ENCODE measurements at regions not wholly inside any gene's neighbourhood (a gene's known extent, or its start where the extent isn't known, plus 50 kb on each side); places are given as distances from the start of the nearest gene placed in this dataset.

DNA sequence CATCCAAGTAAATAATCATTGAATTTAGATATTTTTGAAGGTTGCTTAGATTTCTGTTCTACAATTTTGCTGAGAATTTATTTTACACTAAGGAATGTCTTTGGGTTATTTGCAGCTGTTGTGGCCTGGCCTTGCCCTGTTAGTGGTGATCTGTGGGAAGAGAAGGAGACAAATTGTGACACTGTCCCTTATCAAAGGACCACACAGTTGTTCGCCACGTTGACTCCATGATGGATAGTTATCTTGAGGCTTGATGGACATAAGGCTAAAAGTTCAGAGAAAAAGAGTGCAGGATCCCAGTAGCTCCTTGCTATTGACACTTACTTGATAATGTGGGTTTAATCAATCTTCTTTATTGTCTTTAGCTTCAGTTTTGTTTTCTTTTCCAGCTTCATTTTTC, 186.6 kb upstream of the MEF2C start:
- Histone ChIP-seq H4K20me1 (replicated peaks; ENCODE audit: control insufficient read depth, extremely low read depth, insufficient read depth, low read length) (no peaks in the 10 kb centered on the region), H3K4me2 (ENCODE audit: insufficient read depth, low read length) (no peak overlapping the region), H3K9me1 (replicated peaks; ENCODE audit: control insufficient read depth, extremely low read depth, insufficient read depth, low read length) (no peaks in the 10 kb centered on the region), H3K36me3 (ENCODE audit: control insufficient read depth in 2 of 2, extremely low read depth in 1 of 2, insufficient read depth in 2 of 2, low read length in 2 of 2) (no peaks in the 10 kb centered on the region), H3K4me3 (replicated peaks in 1 of 3; ENCODE audit: insufficient read depth in 1 of 3, low read depth in 1 of 3, low read length in 3 of 3) (no peak overlapping the region), H3K9me3 (replicated peaks; ENCODE audit: control insufficient read depth, insufficient read depth, low read length) (no peaks in the 10 kb centered on the region), H3K9ac (replicated peaks; ENCODE audit: extremely low read depth, insufficient read depth, low read length) (no peak overlapping the region), H2AFZ (ENCODE audit: low read depth, low read length) (no peak overlapping the region), H3K79me2 (ENCODE audit: control insufficient read depth, insufficient read depth, low read length) (no peaks in the 10 kb centered on the region), H3K4me1 (ENCODE audit: control insufficient read depth, extremely low read depth, insufficient read depth, low read length) (no peaks in the 10 kb centered on the region), H3K27me3 (ENCODE audit: control insufficient read depth in 2 of 2, insufficient read depth in 2 of 2, low read length in 2 of 2) (no peaks in the 10 kb centered on the region), H3K27ac (ENCODE audit: insufficient read depth, low read depth, low read length) (no peak overlapping the region)
- ChIA-PET POLR2A (no interaction called here), CTCF (interaction anchor here (1.5 kb wide), 1 partner anchor 26 kb away, joined by 3 read pairs; no protein-coding TSS in a partner anchor)
- dilution Hi-C loops (cut with MboI; ENCODE audit: extremely low pct_ligation_motif_present, low sequenced_read_pairs) (no loop called here), intact Hi-C loops (cut with micrococcal nuclease) (no loop called here)
- BruUV-seq (replicated peaks): no TSS peak
- no peak for FAIRE-seq
- no peak for DNase-seq (ENCODE audit: low read depth, low spot score)
- TF ChIP-seq POLR2AphosphoS5 (IDR thresholded peaks at IDR 0.05; ENCODE audit: insufficient read depth, low read depth, low read length) (no peak), JUN (IDR thresholded peaks at IDR 0.05; ENCODE audit: borderline replicate concordance, insufficient read depth, insufficient read length, low read depth) (no peak), POLR2A (IDR thresholded peaks at IDR 0.05; ENCODE audit: low read depth, low read length) (no peak)

DNA sequence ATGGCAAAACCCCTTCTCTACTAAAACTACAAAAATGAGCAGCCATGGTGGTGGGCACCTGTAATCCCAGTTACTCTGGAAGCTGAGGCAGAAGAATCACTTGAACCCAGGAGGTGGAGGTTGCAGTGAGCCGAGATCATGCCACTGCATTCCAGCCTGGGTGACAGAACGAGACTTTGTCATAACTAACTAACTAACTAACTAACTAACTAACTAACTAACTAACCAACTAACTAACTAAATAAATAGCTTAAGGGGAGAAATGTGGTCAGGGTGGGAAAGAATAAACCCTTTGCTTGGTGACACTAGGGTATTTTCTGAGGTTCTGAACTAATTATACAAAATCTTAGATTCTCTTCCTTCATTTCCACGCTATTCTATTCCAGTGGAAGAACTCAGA, 184.4 kb upstream of the MEF2C start:
- Histone ChIP-seq H3K9me3 (replicated peaks; ENCODE audit: control insufficient read depth, insufficient read depth, low read length) (no peaks in the 10 kb centered on the region), H3K27me3 (ENCODE audit: control insufficient read depth in 2 of 2, insufficient read depth in 2 of 2, low read length in 2 of 2) (no peaks in the 10 kb centered on the region), H3K4me1 (ENCODE audit: control insufficient read depth, extremely low read depth, insufficient read depth, low read length) (no peaks in the 10 kb centered on the region), H2AFZ (ENCODE audit: low read depth, low read length) (no peak overlapping the region), H3K4me2 (ENCODE audit: insufficient read depth, low read length) (no peak overlapping the region), H4K20me1 (replicated peaks; ENCODE audit: control insufficient read depth, extremely low read depth, insufficient read depth, low read length) (no peaks in the 10 kb centered on the region), H3K4me3 (replicated peaks in 1 of 3; ENCODE audit: insufficient read depth in 1 of 3, low read depth in 1 of 3, low read length in 3 of 3) (no peak overlapping the region), H3K9ac (replicated peaks; ENCODE audit: extremely low read depth, insufficient read depth, low read length) (no peak overlapping the region), H3K27ac (ENCODE audit: insufficient read depth, low read depth, low read length) (no peak overlapping the region), H3K79me2 (ENCODE audit: control insufficient read depth, insufficient read depth, low read length) (no peaks in the 10 kb centered on the region), H3K9me1 (replicated peaks; ENCODE audit: control insufficient read depth, extremely low read depth, insufficient read depth, low read length) (no peaks in the 10 kb centered on the region), H3K36me3 (ENCODE audit: control insufficient read depth in 2 of 2, extremely low read depth in 1 of 2, insufficient read depth in 2 of 2, low read length in 2 of 2) (no peaks in the 10 kb centered on the region)
- TF ChIP-seq POLR2AphosphoS5 (IDR thresholded peaks at IDR 0.05; ENCODE audit: insufficient read depth, low read depth, low read length) (no peak), FOS (IDR thresholded peaks at IDR 0.05; ENCODE audit: borderline replicate concordance, insufficient read depth, low read length) (no peak), CTCF (IDR thresholded peaks at IDR 0.05; ENCODE audit: extremely low read depth in 1 of 2, insufficient read depth in 1 of 2, low read depth in 1 of 2, low read length in 2 of 2) (no peak), POLR2A (IDR thresholded peaks at IDR 0.05; ENCODE audit: low read depth, low read length) (no peak), JUN (IDR thresholded peaks at IDR 0.05; ENCODE audit: borderline replicate concordance, insufficient read depth, insufficient read length, low read depth) (no peak), EZH2 (IDR thresholded peaks at IDR 0.05; ENCODE audit: borderline replicate concordance, low read depth, low read length, severe bottlenecking) (no peak), MYC (IDR thresholded peaks at IDR 0.05; ENCODE audit: low read depth, low read length) (no peak), GATA2 (IDR thresholded peaks at IDR 0.05; ENCODE audit: insufficient read depth, insufficient read length, low read depth, low read length) (no peak)
- TF ChIP-seq, protein P1, sequence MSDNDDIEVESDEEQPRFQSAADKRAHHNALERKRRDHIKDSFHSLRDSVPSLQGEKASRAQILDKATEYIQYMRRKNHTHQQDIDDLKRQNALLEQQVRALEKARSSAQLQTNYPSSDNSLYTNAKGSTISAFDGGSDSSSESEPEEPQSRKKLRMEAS (IDR thresholded peaks at IDR 0.05; ENCODE audit: insufficient read depth, insufficient read length): no peak
- POLR2A ChIA-PET: no interaction called here
- CTCF ChIA-PET: interaction anchor here (0.7 kb wide), 1 partner anchor 663 kb away, joined by 3 read pairs; no protein-coding TSS in a partner anchor
- no TSS peak for BruUV-seq (replicated peaks)
- dilution Hi-C loops (cut with MboI; ENCODE audit: extremely low pct_ligation_motif_present, low sequenced_read_pairs) (no loop called here), intact Hi-C loops (cut with micrococcal nuclease) (no loop called here)
- no peak for DNase-seq (ENCODE audit: low read depth, low spot score)
- FAIRE-seq: no peak

All from endothelial cell of umbilical vein (primary cell).